OCI-LY1 (cell line): ENCODE measurements at regions not wholly inside any gene's neighbourhood (a gene's known extent, or its start where the extent isn't known, plus 50 kb on each side); places are given as distances from the start of the nearest gene placed in this dataset.
"Not testable (repeated sequence)": the region's sequence is repeated elsewhere in the genome, so short reads cannot be mapped to it uniquely, and the experiment has no call there.

ENCODE experiments used
- H2AFZ ChIP-seq: fragments of 200-600 bp; sonication (generic), shearing (Covaris generic); 2 replicates; pipeline ENCODE4 v1.6.0; 2014; ENCODE audit warnings: antibody characterized with exemption, mild to moderate bottlenecking, low read length
- H3F3A ChIP-seq: fragments of 200-600 bp; sonication (generic), shearing (Covaris generic); 2 replicates; pipeline ENCODE4 v1.6.0; 2014; ENCODE audit warnings: mild to moderate bottlenecking, antibody characterized with exemption, low read length, moderate library complexity; ENCODE audit not compliant: insufficient read depth
- H3K27ac ChIP-seq: fragments of 200-600 bp; sonication (generic); 2 replicates; pipeline ENCODE4 v1.5.1; 2014; ENCODE audit warnings: low read length, mixed run types, mild to moderate bottlenecking, low read depth; ENCODE audit not compliant: poor library complexity, severe bottlenecking
- H3K27me3 ChIP-seq: fragments of 200-600 bp; sonication (generic); 2 replicates; pipeline ENCODE4 v1.6.0; 2014; ENCODE audit warnings: antibody characterized with exemption, mild to moderate bottlenecking, low read length, moderate library complexity; ENCODE audit not compliant: insufficient read depth
- H3K36me3 ChIP-seq: fragments of 200-600 bp; sonication (generic); 2 replicates; pipeline ENCODE4 v1.6.1; 2014; ENCODE audit warnings: mild to moderate bottlenecking, antibody characterized with exemption, low read length, moderate library complexity, mixed read lengths; ENCODE audit not compliant: insufficient read depth
- H3K4me1 ChIP-seq: fragments of 200-600 bp; sonication (generic); 2 replicates; pipeline ENCODE4 v1.5.1; 2014; ENCODE audit warnings: mild to moderate bottlenecking, low read length, moderate library complexity; ENCODE audit not compliant: insufficient read depth, severe bottlenecking
- H3K4me2 ChIP-seq: fragments of 200-600 bp; sonication (generic), shearing (Covaris generic); 2 replicates; pipeline ENCODE4 v1.6.1; 2014; ENCODE audit warnings: low read length
- H3K4me3 ChIP-seq: fragments of 200-600 bp; sonication (generic); 2 replicates; pipeline ENCODE4 v1.5.1; 2014; ENCODE audit warnings: low read length, low read depth, mild to moderate bottlenecking, mixed read lengths; ENCODE audit not compliant: poor library complexity, severe bottlenecking
- H3K79me2 ChIP-seq: fragments of 200-600 bp; shearing (Covaris generic); 2 replicates; pipeline ENCODE4 v1.6.1; 2016; ENCODE audit warnings: mixed run types, low read length, mixed read lengths; ENCODE audit not compliant: insufficient read depth
- H3K9ac ChIP-seq: fragments of 200-600 bp; sonication (generic), shearing (Covaris generic); 2 replicates; pipeline ENCODE4 v1.6.1; 2014; ENCODE audit warnings: mild to moderate bottlenecking, low read length, mixed read lengths
- H3K9me2 ChIP-seq: fragments of 200-600 bp; sonication (generic), shearing (Covaris generic); 2 replicates; pipeline ENCODE4 v1.6.1; 2014; ENCODE audit warnings: low read depth, mild to moderate bottlenecking, low read length, mixed read lengths
- H3K9me3 ChIP-seq: fragments of 200-600 bp; shearing (Covaris generic); 2 replicates; pipeline ENCODE4 v1.6.1; 2014; ENCODE audit warnings: low read length, mixed read lengths
- H4K20me1 ChIP-seq: fragments of 200-600 bp; sonication (generic), shearing (Covaris generic); 2 replicates; pipeline ENCODE4 v1.6.0; 2016; ENCODE audit warnings: mild to moderate bottlenecking, low read length; ENCODE audit not compliant: insufficient read depth
- EZH2 ChIP-seq: fragments of 200-600 bp; sonication (generic), shearing (Covaris generic); IDR thresholded peaks from 2 replicates; pipeline ENCODE4 v1.8.0; 2017; ENCODE audit warnings: borderline replicate concordance, mixed run types, mild to moderate bottlenecking, antibody characterized with exemption, low read length, moderate library complexity, mixed read lengths
- TF ChIP-seq, protein P1 (sequence below): fragments of 200-600 bp; sonication (generic), shearing (Covaris generic); IDR thresholded peaks from 2 replicates; pipeline ENCODE4 v1.5.1; 2017; ENCODE audit warnings: mild to moderate bottlenecking, antibody characterized with exemption, low read length, moderate library complexity, mixed read lengths

DNA sequence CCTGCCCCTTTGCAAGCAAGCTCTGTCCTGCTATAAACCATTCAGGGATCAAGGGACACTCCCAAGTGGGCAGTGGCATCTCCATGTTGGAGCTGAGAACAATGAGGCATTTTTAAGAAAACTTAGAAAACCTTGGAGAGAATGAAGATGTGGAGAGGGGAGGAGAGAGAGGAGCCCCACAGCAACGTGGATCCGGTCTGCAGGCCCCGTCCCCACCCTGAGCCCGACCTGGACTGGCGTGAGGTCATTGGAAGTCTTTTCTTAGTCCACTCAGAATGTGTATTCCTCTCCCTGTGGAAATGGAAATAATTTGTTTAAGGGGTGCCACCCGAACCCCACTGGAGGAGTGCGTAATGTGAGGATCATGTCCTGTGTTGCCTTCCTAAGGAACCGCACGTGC is 328.0 kb upstream of the COX7C start:
- H3K36me3 ChIP-seq, H3K9me3 ChIP-seq, H3K9ac ChIP-seq, H3K4me2 ChIP-seq, H3K27ac ChIP-seq, H3K9me2 ChIP-seq, H4K20me1 ChIP-seq, H3K4me3 ChIP-seq, H3K4me1 ChIP-seq, H3F3A ChIP-seq, H2AFZ ChIP-seq, H3K79me2 ChIP-seq, H3K27me3 ChIP-seq: not testable (repeated sequence)

DNA sequence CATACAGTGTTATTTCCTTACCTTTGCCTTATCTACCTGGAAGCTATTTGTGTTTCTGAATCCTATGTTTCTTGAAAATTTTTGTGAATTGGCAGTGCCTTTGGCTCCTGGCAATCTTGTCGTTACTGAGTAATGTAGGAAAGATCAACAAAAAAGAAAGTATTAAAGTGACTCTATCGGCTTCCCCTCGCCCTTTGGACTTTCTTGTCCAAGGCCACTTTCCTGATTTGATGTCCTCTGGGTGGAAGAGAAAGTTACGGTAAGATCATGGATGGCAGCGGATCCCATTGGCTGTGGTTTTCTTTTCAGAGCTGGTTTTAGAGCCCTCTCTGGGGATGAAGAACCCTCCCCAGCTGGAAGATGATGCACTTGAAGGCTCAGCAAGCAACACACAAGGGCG is 324.9 kb upstream of the COX7C start:
- not testable (repeated sequence) for H3K27me3 ChIP-seq, H2AFZ ChIP-seq, H3K4me3 ChIP-seq, H4K20me1 ChIP-seq, H3F3A ChIP-seq, H3K9me3 ChIP-seq, H3K4me2 ChIP-seq, H3K36me3 ChIP-seq, H3K27ac ChIP-seq, H3K9ac ChIP-seq, H3K4me1 ChIP-seq, H3K9me2 ChIP-seq, H3K79me2 ChIP-seq

DNA sequence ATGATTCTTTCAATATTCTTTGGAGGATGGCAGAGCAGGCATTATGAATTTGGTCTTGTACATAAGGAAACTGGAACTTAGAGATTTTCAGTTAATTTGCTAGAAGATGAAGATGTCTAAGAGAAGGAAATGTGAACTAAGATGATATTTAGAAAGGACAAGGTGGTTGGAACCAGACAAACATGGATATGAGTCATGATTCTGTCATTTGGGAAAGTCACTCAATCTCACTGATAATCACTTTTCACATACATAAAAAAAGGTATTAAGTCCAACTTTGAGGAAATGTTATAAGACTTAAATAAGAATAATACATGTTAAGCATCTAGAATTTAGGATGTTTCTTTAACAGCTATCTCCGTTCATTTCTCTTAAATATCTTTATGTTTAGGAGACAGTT is 315.1 kb upstream of the COX7C start:
- not testable (repeated sequence) for H3K36me3 ChIP-seq, H3K9ac ChIP-seq, H3K9me3 ChIP-seq, H3K9me2 ChIP-seq, H3K4me2 ChIP-seq, H3K4me3 ChIP-seq, H3K27me3 ChIP-seq, H2AFZ ChIP-seq, H4K20me1 ChIP-seq, H3F3A ChIP-seq, H3K79me2 ChIP-seq, H3K4me1 ChIP-seq, H3K27ac ChIP-seq

DNA sequence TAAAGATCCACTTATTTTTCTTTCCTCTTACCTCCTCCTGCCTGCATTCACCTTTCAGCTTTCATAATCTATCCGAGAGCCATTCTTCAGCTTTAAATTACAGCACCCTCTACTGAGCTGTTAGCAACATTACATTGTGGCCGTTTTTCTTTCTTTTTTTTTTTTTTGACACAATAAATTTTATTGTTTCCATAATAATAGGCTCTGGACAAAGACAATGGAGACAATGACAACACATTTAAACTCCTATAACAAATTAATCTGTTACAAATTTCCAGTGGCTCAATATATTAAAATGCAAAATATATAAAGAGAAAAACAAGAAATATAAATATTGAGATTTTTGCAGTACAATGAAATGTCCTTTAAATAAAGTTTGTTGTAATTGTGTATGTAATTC is 312.7 kb upstream of the COX7C start:
- H3K9ac ChIP-seq, H3K27me3 ChIP-seq, H3K4me2 ChIP-seq, H4K20me1 ChIP-seq, H2AFZ ChIP-seq, H3K79me2 ChIP-seq, H3K9me2 ChIP-seq, H3K36me3 ChIP-seq, H3F3A ChIP-seq, H3K27ac ChIP-seq, H3K4me1 ChIP-seq, H3K4me3 ChIP-seq, H3K9me3 ChIP-seq: not testable (repeated sequence)
- TF ChIP-seq, protein P1, sequence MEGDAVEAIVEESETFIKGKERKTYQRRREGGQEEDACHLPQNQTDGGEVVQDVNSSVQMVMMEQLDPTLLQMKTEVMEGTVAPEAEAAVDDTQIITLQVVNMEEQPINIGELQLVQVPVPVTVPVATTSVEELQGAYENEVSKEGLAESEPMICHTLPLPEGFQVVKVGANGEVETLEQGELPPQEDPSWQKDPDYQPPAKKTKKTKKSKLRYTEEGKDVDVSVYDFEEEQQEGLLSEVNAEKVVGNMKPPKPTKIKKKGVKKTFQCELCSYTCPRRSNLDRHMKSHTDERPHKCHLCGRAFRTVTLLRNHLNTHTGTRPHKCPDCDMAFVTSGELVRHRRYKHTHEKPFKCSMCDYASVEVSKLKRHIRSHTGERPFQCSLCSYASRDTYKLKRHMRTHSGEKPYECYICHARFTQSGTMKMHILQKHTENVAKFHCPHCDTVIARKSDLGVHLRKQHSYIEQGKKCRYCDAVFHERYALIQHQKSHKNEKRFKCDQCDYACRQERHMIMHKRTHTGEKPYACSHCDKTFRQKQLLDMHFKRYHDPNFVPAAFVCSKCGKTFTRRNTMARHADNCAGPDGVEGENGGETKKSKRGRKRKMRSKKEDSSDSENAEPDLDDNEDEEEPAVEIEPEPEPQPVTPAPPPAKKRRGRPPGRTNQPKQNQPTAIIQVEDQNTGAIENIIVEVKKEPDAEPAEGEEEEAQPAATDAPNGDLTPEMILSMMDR = peak; percentile 32

DNA sequence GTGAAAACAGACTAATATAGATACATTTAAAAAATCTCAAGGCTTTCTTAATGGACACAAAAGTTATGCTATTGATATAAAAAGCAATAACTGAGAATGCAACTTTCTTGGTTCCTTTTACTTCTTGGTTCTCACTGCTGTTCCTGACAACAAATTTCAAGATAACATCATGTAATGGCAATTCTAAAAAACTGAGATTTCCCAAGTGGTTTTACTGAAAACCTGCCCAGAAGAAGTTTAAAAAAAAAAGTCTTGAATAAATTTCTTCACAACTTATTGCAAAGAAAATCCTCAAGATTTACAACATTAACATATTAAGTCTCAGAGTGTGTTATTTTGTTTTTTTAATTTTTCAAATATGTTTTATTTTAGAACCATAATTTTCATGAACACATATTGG is 302.8 kb upstream of the COX7C start:
- no peak overlapping the region for H3K9ac ChIP-seq
- TF ChIP-seq EZH2 = no peak
- TF ChIP-seq, protein P1 = no peak
- H3K9me3 ChIP-seq = no peaks in the 10 kb centered on the region
- no peak overlapping the region for H2AFZ ChIP-seq
- H3F3A ChIP-seq = no peaks in the 10 kb centered on the region
- no peaks in the 10 kb centered on the region for H3K4me1 ChIP-seq
- no peaks in the 10 kb centered on the region for H3K36me3 ChIP-seq
- no peaks in the 10 kb centered on the region for H3K9me2 ChIP-seq
- H3K4me2 ChIP-seq = no peak overlapping the region
- H3K27me3 ChIP-seq = no peaks in the 10 kb centered on the region
- H3K79me2 ChIP-seq = no peaks in the 10 kb centered on the region
- H4K20me1 ChIP-seq = no peaks in the 10 kb centered on the region
- no peak overlapping the region for H3K4me3 ChIP-seq
- no peak overlapping the region for H3K27ac ChIP-seq
